ENCODE measurements at regions not wholly inside any gene's neighbourhood (a gene's known extent, or its start where the extent isn't known, plus 50 kb on each side); places are given as distances from the start of the nearest gene placed in this dataset.

DNA sequence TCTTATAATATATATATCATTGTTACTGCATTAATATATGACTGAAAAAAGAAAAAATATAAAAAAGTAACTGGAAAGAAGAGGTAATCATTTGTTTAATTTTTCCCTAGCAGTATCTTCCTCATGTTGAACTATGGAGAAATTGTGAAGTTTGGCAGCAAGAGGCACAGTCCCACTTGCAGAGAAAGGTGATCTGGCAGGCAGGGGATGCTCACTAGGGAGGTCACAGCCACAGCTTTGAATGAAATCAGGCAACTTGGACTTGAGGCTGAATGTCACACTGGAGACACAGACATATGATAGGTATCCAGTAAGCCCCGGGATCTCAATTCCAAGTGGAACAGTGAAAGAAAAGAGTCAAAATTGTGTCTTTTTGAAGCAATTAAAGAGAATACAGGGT, 149.9 kb upstream of the RORA start:
- H3K27me3 ChIP-seq (ENCODE audit: control insufficient read depth, extremely low read depth, insufficient read depth, low read length): no peaks in the 10 kb centered on the region
- dilution Hi-C loops (cut with MboI; ENCODE audit: extremely low pct_ligation_motif_present, low sequenced_read_pairs): no loop called here
- H3K4me3 ChIP-seq (ENCODE audit: control insufficient read depth in 2 of 3, extremely low read depth in 1 of 3, insufficient read depth in 2 of 3, low read depth in 1 of 3, low read length in 3 of 3): no peak overlapping the region
- H3K27ac ChIP-seq (ENCODE audit: control insufficient read depth, insufficient read depth, low read length): no peak overlapping the region
- H2AFZ ChIP-seq (ENCODE audit: control insufficient read depth, low read length): no peak overlapping the region
- H3K9me3 ChIP-seq (ENCODE audit: control insufficient read depth, low read depth, low read length): no peaks in the 10 kb centered on the region
- TF ChIP-seq, protein P1, sequence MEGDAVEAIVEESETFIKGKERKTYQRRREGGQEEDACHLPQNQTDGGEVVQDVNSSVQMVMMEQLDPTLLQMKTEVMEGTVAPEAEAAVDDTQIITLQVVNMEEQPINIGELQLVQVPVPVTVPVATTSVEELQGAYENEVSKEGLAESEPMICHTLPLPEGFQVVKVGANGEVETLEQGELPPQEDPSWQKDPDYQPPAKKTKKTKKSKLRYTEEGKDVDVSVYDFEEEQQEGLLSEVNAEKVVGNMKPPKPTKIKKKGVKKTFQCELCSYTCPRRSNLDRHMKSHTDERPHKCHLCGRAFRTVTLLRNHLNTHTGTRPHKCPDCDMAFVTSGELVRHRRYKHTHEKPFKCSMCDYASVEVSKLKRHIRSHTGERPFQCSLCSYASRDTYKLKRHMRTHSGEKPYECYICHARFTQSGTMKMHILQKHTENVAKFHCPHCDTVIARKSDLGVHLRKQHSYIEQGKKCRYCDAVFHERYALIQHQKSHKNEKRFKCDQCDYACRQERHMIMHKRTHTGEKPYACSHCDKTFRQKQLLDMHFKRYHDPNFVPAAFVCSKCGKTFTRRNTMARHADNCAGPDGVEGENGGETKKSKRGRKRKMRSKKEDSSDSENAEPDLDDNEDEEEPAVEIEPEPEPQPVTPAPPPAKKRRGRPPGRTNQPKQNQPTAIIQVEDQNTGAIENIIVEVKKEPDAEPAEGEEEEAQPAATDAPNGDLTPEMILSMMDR (optimal IDR thresholded peaks at IDR 0.05 in 1 of 3, IDR thresholded peaks at IDR 0.05 in 1 of 3, conservative IDR thresholded peaks at IDR 0.05 in 1 of 3; ENCODE audit: extremely low read depth in 1 of 3, insufficient read depth in 2 of 3, low read length in 3 of 3): no peak
- TF ChIP-seq EZH2 (IDR thresholded peaks at IDR 0.05; ENCODE audit: low read length): no peak
- DNase-seq (ENCODE audit: low read depth, low spot score): no peak
- no peaks in the 10 kb centered on the region for H3K36me3 ChIP-seq (ENCODE audit: control insufficient read depth in 2 of 2, extremely low read depth in 1 of 2, insufficient read depth in 2 of 2, low read length in 2 of 2)
- H3K4me1 ChIP-seq (ENCODE audit: control insufficient read depth, extremely low read depth, insufficient read depth, low read length): no peaks in the 10 kb centered on the region
- no peaks in the 10 kb centered on the region for H3K9me1 ChIP-seq (ENCODE audit: control insufficient read depth, extremely low read depth, insufficient read depth, low read length)
- H3K79me2 ChIP-seq (ENCODE audit: control insufficient read depth, insufficient read depth, low read length): no peaks in the 10 kb centered on the region
- H4K20me1 ChIP-seq (ENCODE audit: control insufficient read depth, extremely low read depth, insufficient read depth, low read length): no peaks in the 10 kb centered on the region
- H3K4me2 ChIP-seq (ENCODE audit: control insufficient read depth, extremely low read depth, insufficient read depth, low read depth, low read length): no peak overlapping the region
- no peak overlapping the region for H3K9ac ChIP-seq (ENCODE audit: control insufficient read depth, extremely low read depth, insufficient read depth, low read length)
- no peak for FAIRE-seq

DNA sequence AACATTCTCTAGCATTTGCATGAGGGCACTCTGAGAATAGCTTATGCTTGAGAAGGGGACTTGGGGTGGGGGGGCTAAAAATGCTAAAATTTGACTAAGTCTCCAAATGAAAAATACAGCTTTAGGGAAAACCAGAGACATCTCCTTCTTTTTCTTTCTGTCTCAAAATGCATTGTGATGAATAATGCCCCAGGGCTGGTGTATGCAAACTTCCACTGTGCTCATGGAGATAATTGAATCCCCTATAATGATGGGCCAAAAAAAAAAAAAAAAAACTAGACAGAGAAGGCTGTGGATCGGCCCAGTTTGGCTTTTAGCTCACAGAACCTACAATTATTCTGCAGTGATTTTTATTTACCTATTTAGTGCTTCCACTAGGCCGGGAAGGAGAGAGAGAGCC, 147.9 kb upstream of the RORA start:
- no peaks in the 10 kb centered on the region for H4K20me1 ChIP-seq (ENCODE audit: control insufficient read depth, extremely low read depth, insufficient read depth, low read length)
- dilution Hi-C loops (cut with MboI; ENCODE audit: extremely low pct_ligation_motif_present, low sequenced_read_pairs): no loop called here
- no peak overlapping the region for H3K9ac ChIP-seq (ENCODE audit: control insufficient read depth, extremely low read depth, insufficient read depth, low read length)
- no peaks in the 10 kb centered on the region for H3K27me3 ChIP-seq (ENCODE audit: control insufficient read depth, extremely low read depth, insufficient read depth, low read length)
- no peak overlapping the region for H2AFZ ChIP-seq (ENCODE audit: control insufficient read depth, low read length)
- DNase-seq (ENCODE audit: low read depth, low spot score) (no peak), FAIRE-seq (no peak)
- no peaks in the 10 kb centered on the region for H3K79me2 ChIP-seq (ENCODE audit: control insufficient read depth, insufficient read depth, low read length)
- H3K9me3 ChIP-seq (ENCODE audit: control insufficient read depth, low read depth, low read length): no peaks in the 10 kb centered on the region
- H3K27ac ChIP-seq (ENCODE audit: control insufficient read depth, insufficient read depth, low read length): no peak overlapping the region
- TF ChIP-seq, protein P1 (optimal IDR thresholded peaks at IDR 0.05 in 1 of 3, IDR thresholded peaks at IDR 0.05 in 1 of 3, conservative IDR thresholded peaks at IDR 0.05 in 1 of 3; ENCODE audit: extremely low read depth in 1 of 3, insufficient read depth in 2 of 3, low read length in 3 of 3): no peak
- H3K9me1 ChIP-seq (ENCODE audit: control insufficient read depth, extremely low read depth, insufficient read depth, low read length): no peaks in the 10 kb centered on the region
- H3K36me3 ChIP-seq (ENCODE audit: control insufficient read depth in 2 of 2, extremely low read depth in 1 of 2, insufficient read depth in 2 of 2, low read length in 2 of 2): no peaks in the 10 kb centered on the region
- H3K4me3 ChIP-seq (ENCODE audit: control insufficient read depth in 2 of 3, extremely low read depth in 1 of 3, insufficient read depth in 2 of 3, low read depth in 1 of 3, low read length in 3 of 3): no peak overlapping the region
- no peaks in the 10 kb centered on the region for H3K4me1 ChIP-seq (ENCODE audit: control insufficient read depth, extremely low read depth, insufficient read depth, low read length)
- no peak overlapping the region for H3K4me2 ChIP-seq (ENCODE audit: control insufficient read depth, extremely low read depth, insufficient read depth, low read depth, low read length)

Data from keratinocyte (primary cell).